ENCODE measurements at regions not wholly inside any gene's neighbourhood (a gene's known extent, or its start where the extent isn't known, plus 50 kb on each side); places are given as distances from the start of the nearest gene placed in this dataset.

DNA sequence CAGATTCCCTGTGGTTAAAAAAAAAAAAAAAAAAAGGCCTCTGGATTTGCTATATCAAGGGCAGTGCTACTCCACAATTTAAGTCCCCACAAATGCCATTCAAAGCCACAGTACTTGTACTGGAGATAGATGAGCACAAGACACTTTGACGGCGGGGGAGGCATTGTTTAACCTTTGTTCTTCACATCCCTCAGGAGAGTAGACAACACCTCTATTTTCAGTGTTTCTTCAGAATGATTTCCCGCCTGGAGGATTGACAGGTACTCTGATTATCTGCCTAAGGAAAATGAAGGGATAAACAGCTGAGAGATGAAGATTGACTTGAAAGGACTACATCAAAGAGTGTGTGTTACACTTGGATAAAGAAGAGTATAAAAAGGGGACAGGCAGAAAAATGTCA lies 58.7 kb downstream of the OTOL1 start:
- H3K36me3 ChIP-seq = no peaks in the 10 kb centered on the region
- ATAC-seq (ENCODE audit: insufficient number of reproducible peaks, low FRiP score, low read depth) = no peak
- DNase-seq (ENCODE audit: low spot score) = no peak
- no peaks in the 10 kb centered on the region for H3K9me3 ChIP-seq
- no peak for TF ChIP-seq CTCF (IDR thresholded peaks at IDR 0.05)
- peaks cover 0 to 5% of the 10 kb centered on the region in 2 donors for H3K4me1 ChIP-seq (ENCODE audit: control insufficient read depth in 1 of 2, low read depth in 2 of 2)
- H3K4me3 ChIP-seq = no peak overlapping the region
- H3K27me3 ChIP-seq (replicated peaks; ENCODE audit: insufficient read depth) = no peaks in the 10 kb centered on the region
- no peak overlapping the region for H3K27ac ChIP-seq

DNA sequence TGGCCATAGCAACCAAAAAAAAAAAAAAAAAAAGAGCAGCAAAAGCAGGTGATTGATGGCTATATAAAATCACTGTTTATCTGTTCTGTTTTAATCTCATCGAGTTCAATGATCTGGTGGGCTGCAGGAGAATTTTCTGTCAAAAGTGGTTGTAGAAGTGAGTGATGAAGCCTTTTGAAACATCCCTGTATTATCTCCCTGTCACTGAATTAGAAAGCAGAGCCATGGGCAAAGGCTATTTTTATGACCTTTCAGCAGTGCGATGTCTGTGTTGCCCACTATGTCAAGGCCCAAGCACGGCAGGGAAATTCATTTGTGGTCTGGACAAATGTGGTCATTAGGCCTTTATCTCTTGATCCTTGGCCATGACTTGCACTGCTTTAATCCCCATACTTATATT lies 59.9 kb downstream of the OTOL1 start:
- H3K27me3 ChIP-seq (replicated peaks; ENCODE audit: insufficient read depth) = no peaks in the 10 kb centered on the region
- ATAC-seq (ENCODE audit: insufficient number of reproducible peaks, low FRiP score, low read depth) = no peak
- H3K4me1 ChIP-seq (ENCODE audit: control insufficient read depth in 1 of 2, low read depth in 2 of 2) = peaks cover 0 to 5% of the 10 kb centered on the region in 2 donors
- no peaks in the 10 kb centered on the region for H3K36me3 ChIP-seq
- TF ChIP-seq CTCF (IDR thresholded peaks at IDR 0.05) = no peak
- H3K4me3 ChIP-seq = no peak overlapping the region
- DNase-seq (ENCODE audit: low spot score) = no peak
- no peaks in the 10 kb centered on the region for H3K9me3 ChIP-seq
- no peak overlapping the region for H3K27ac ChIP-seq

DNA sequence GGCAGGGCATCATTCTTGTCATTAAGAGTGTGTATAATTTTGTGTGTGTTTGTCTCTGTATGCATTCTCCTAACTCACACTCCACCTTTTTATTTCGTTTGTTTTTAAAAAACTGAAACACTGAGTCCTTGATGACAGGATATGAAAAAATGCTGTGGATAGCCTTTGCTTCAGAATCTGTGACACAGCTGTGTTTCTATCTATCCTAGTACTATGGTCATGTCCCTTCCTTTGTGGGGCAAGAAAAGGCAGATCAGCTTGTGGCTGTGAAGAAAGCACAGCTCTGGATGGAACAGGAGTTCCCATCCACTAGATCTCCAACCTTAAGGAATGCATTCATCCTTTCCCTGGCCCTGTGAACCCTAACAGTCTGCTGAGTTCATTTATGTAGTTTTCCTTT lies 60.3 kb downstream of the OTOL1 start:
- Histone ChIP-seq H3K36me3 (no peaks in the 10 kb centered on the region), H3K4me3 (no peak overlapping the region), H3K4me1 (ENCODE audit: control insufficient read depth in 1 of 2, low read depth in 2 of 2) (peaks cover 0 to 5% of the 10 kb centered on the region in 2 donors), H3K27ac (no peak overlapping the region), H3K27me3 (replicated peaks; ENCODE audit: insufficient read depth) (no peaks in the 10 kb centered on the region), H3K9me3 (no peaks in the 10 kb centered on the region)
- no peak for TF ChIP-seq CTCF (IDR thresholded peaks at IDR 0.05)
- ATAC-seq (ENCODE audit: insufficient number of reproducible peaks, low FRiP score, low read depth) = no peak
- DNase-seq (ENCODE audit: low spot score) = no peak

- no peak for TF ChIP-seq CTCF (IDR thresholded peaks at IDR 0.05)
- Histone ChIP-seq H3K27ac (no peak overlapping the region), H3K27me3 (replicated peaks; ENCODE audit: insufficient read depth) (no peaks in the 10 kb centered on the region), H3K4me1 (ENCODE audit: control insufficient read depth in 1 of 2, low read depth in 2 of 2) (peaks cover 0 to 5% of the 10 kb centered on the region in 2 donors), H3K9me3 (no peaks in the 10 kb centered on the region), H3K4me3 (no peak overlapping the region), H3K36me3 (no peaks in the 10 kb centered on the region)
- DNase-seq (ENCODE audit: low spot score) = no peak
- ATAC-seq (ENCODE audit: insufficient number of reproducible peaks, low FRiP score, low read depth) = no peak
Observed at GRCh38 chr3:161557445-161558150, 61.0 kb downstream of the OTOL1 start.

GRCh38 chr3:161558236-161558635 lies 61.6 kb downstream of the OTOL1 start:
- H3K27ac ChIP-seq = no peak overlapping the region
- DNase-seq (ENCODE audit: low spot score) (no peak), ATAC-seq (ENCODE audit: insufficient number of reproducible peaks, low FRiP score, low read depth) (no peak)
- H3K4me3 ChIP-seq = no peak overlapping the region
- no peaks in the 10 kb centered on the region for H3K9me3 ChIP-seq
- TF ChIP-seq CTCF (IDR thresholded peaks at IDR 0.05) = no peak
- H3K4me1 ChIP-seq (ENCODE audit: control insufficient read depth in 1 of 2, low read depth in 2 of 2) = peaks cover 0 to 5% of the 10 kb centered on the region in 2 donors
- H3K36me3 ChIP-seq = no peaks in the 10 kb centered on the region
- no peaks in the 10 kb centered on the region for H3K27me3 ChIP-seq (replicated peaks; ENCODE audit: insufficient read depth)

All from thoracic aorta (tissue), 2 donors.